RWPE2 (cell line): ENCODE measurements at regions not wholly inside any gene's neighbourhood (a gene's known extent, or its start where the extent isn't known, plus 50 kb on each side); places are given as distances from the start of the nearest gene placed in this dataset.

ENCODE experiments used
- ATAC-seq: fragments of 200-7000 bp; cut with Tn5 transposase; 3 replicates; pipeline ENCODE4 v1.9.1; 2021; ENCODE audit warnings: low read depth
- DNase-seq: peaks from one replicate; pipeline ENCODE4 v3.0.0-alpha.2; 2020; ENCODE audit warnings: low spot score
- H3K27ac ChIP-seq: fragments of 450-650 bp; 2 replicates; pipeline ENCODE4 v1.5.1; 2017; ENCODE audit warnings: mild to moderate bottlenecking; ENCODE audit not compliant: poor library complexity, severe bottlenecking
- H3K27me3 ChIP-seq: fragments of 250-450 bp; sonication (Bioruptor Pico); 2 replicates; pipeline ENCODE4 v1.5.1; 2021; ENCODE audit warnings: mild to moderate bottlenecking, moderate library complexity; ENCODE audit not compliant: insufficient read depth, poor library complexity, severe bottlenecking
- H3K36me3 ChIP-seq: fragments of 250-450 bp; sonication (Bioruptor Pico); 2 replicates; pipeline ENCODE4 v1.5.1; 2020; ENCODE audit warnings: low read depth, mild to moderate bottlenecking, moderate library complexity
- H3K4me1 ChIP-seq: fragments of 250-450 bp; sonication (Bioruptor Pico); 2 replicates; pipeline ENCODE4 v1.5.1; 2021; ENCODE audit warnings: mild to moderate bottlenecking, moderate library complexity; ENCODE audit not compliant: insufficient read depth, poor library complexity, severe bottlenecking
- H3K4me3 ChIP-seq: fragments of 250-450 bp; sonication (Bioruptor Pico); 2 replicates; pipeline ENCODE4 v1.5.1; 2021; ENCODE audit warnings: mild to moderate bottlenecking, moderate library complexity; ENCODE audit not compliant: severe bottlenecking
- H3K9me3 ChIP-seq: fragments of 250-450 bp; sonication (Bioruptor Pico); 2 replicates; pipeline ENCODE4 v1.5.1; 2021; ENCODE audit warnings: mild to moderate bottlenecking, moderate library complexity; ENCODE audit not compliant: severe bottlenecking
- TF ChIP-seq, protein P1 (sequence below): fragments of 450-650 bp; IDR thresholded peaks from one replicate; pipeline ENCODE4 v1.5.1; 2017; ENCODE audit warnings: mild to moderate bottlenecking, moderate library complexity; ENCODE audit not compliant: poor library complexity, severe bottlenecking

DNA sequence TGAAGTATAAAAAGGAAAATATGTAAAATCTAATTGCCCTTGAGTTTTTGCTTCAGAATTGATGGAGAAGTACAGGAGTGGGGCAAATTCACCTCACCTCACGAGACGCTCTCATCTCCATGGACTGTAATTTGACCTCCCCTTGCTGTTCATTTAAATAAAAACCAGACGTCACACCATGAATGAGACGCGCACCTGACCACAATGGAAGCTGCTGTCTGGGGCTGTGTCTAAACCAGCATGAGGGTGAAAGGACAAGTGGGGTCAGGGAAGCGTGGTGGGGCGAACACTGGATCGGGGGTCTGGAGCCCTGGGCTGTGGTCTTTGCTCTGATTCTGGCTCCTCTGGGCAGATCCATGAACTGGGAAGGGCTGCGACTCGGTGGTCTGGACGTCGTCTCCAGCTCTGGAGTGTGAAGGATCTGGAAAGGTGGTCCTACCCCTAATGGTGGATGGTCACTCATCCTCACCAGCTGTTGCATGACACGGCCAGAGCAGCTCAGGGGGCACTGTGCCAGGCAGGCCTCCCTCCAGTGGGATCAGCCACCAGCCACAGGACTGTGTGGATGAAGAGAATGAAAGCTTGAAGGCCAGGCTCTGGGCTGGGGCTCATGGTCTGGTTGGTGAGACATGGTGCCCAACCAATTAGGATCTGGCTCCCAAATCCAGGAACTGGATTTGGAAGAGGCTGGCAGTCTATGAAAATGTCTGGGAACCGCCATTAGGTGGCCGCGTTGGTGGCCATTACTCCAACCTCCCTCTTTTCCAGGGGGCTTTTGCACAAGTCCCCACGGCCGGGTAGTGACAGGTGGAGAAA lies 728.6 kb downstream of the PTPRU start:
- H3K27ac ChIP-seq, result no peak overlapping the region
- ATAC-seq (no peak), DNase-seq (no peak)
- H3K4me3 ChIP-seq, result no peak overlapping the region
- H3K9me3 ChIP-seq, result no peaks in the 10 kb centered on the region
- H3K27me3 ChIP-seq, result no peaks in the 10 kb centered on the region
- H3K36me3 ChIP-seq, result no peaks in the 10 kb centered on the region
- no peaks in the 10 kb centered on the region for H3K4me1 ChIP-seq
- TF ChIP-seq, protein P1, sequence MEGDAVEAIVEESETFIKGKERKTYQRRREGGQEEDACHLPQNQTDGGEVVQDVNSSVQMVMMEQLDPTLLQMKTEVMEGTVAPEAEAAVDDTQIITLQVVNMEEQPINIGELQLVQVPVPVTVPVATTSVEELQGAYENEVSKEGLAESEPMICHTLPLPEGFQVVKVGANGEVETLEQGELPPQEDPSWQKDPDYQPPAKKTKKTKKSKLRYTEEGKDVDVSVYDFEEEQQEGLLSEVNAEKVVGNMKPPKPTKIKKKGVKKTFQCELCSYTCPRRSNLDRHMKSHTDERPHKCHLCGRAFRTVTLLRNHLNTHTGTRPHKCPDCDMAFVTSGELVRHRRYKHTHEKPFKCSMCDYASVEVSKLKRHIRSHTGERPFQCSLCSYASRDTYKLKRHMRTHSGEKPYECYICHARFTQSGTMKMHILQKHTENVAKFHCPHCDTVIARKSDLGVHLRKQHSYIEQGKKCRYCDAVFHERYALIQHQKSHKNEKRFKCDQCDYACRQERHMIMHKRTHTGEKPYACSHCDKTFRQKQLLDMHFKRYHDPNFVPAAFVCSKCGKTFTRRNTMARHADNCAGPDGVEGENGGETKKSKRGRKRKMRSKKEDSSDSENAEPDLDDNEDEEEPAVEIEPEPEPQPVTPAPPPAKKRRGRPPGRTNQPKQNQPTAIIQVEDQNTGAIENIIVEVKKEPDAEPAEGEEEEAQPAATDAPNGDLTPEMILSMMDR, result no peak

DNA sequence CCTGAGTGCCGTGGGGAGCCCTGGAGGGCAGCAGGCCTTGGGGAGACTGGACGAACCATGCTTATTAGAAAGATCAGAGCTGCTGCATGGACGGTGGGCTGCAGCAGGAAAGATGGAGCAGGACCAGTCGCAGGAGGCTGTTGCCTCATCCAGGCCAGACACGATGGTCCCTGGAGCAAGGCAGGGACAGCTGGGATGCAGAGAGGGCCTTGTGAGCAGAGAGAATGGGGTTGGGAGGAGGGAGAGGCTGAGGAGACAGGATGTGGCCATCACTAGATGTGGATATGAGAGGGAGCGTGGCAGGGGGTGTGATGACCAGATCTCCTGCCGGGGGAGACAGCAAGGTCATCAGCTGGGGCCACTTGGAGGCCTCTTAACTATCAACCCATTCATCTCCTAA lies 727.6 kb downstream of the PTPRU start:
- no peaks in the 10 kb centered on the region for H3K36me3 ChIP-seq
- no peak overlapping the region for H3K27ac ChIP-seq
- TF ChIP-seq, protein P1, result no peak
- no peaks in the 10 kb centered on the region for H3K27me3 ChIP-seq
- DNase-seq (no peak), ATAC-seq (no peak)
- no peaks in the 10 kb centered on the region for H3K9me3 ChIP-seq
- no peak overlapping the region for H3K4me3 ChIP-seq
- no peaks in the 10 kb centered on the region for H3K4me1 ChIP-seq

DNA sequence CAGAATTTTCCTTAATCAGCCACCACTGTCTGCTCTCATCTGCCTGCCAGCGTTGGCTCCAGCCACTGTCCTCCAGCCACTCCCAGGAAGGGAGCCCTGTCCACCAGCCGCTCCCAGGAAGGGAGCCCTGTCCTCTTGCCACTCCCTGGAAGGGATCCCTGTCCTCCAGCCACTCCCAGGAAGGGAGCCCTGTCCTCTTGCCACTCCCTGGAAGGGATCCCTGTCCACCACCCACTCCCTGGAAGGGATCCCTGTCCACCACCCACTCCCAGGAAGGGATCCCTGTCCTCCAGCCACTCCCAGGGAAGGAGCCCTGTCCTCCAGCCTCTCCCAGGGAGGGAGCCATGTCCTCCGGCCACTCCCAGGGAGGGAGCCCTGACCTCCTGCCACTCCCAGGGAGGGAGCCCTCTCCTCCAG lies 726.5 kb downstream of the PTPRU start:
- no peaks in the 10 kb centered on the region for H3K27me3 ChIP-seq
- H3K9me3 ChIP-seq, result no peaks in the 10 kb centered on the region
- TF ChIP-seq, protein P1, result no peak
- no peak overlapping the region for H3K27ac ChIP-seq
- no peaks in the 10 kb centered on the region for H3K4me1 ChIP-seq
- H3K4me3 ChIP-seq, result no peak overlapping the region
- DNase-seq, result no peak
- peak; percentile 41; the same call in 1 of the 3 replicates for ATAC-seq
- H3K36me3 ChIP-seq, result no peaks in the 10 kb centered on the region

DNA sequence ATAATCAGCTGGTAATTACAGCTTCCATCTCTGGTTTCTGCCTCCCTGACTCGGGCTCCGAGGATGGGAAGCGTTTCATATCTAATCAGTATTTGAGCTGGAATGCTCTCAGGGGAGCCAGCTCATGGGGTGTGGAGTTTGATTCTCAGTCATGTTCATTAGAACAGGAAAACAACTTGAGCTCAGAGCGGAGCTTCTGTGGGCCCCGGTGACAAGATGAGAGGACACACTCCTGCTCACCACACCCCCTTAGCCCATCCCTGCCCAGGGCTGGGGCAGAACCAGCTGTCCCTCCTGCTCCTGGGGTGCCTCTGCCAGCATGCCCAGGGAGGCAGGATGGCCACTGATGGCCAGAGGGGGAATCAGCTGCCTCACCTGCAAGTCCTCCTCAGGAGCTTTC lies 726.0 kb downstream of the PTPRU start:
- no peak for DNase-seq
- H3K4me3 ChIP-seq, result no peak overlapping the region
- no peaks in the 10 kb centered on the region for H3K9me3 ChIP-seq
- ATAC-seq, result no peak
- no peaks in the 10 kb centered on the region for H3K36me3 ChIP-seq
- no peaks in the 10 kb centered on the region for H3K4me1 ChIP-seq
- no peaks in the 10 kb centered on the region for H3K27me3 ChIP-seq
- TF ChIP-seq, protein P1, result no peak
- no peak overlapping the region for H3K27ac ChIP-seq
